Liver (tissue), 8 donors: ENCODE measurements at regions not wholly inside any gene's neighbourhood (a gene's known extent, or its start where the extent isn't known, plus 50 kb on each side); places are given as distances from the start of the nearest gene placed in this dataset.

ENCODE experiments used
- DNase-seq: peaks from one replicate; pipeline ENCODE4 v3.0.0-alpha.2; 2017; ENCODE audit warnings: low spot score
- H3K27ac ChIP-seq, 2 donors: one replicate each; pipeline ENCODE4 v1.7.0; 2013; ENCODE audit warnings: inconsistent platforms in 2 of 2, low read length in 2 of 2, control low read depth in 1 of 2, low read depth in 1 of 2, mild to moderate bottlenecking in 1 of 2
- H3K27me3 ChIP-seq, 4 donors: one replicate each; pipeline versions ENCODE4 v1.6.1 to v1.7.0; 2013; ENCODE audit warnings: low read length in 3 of 4, inconsistent platforms in 1 of 4, mild to moderate bottlenecking in 1 of 4, moderate library complexity in 1 of 4; ENCODE audit not compliant: control insufficient read depth in 4 of 4, insufficient read depth in 4 of 4
- H3K36me3 ChIP-seq, 4 donors: one replicate each; pipeline versions ENCODE4 v1.6.1 to v1.7.0; 2013; ENCODE audit warnings: low read length in 3 of 4, mild to moderate bottlenecking in 3 of 4, low read depth in 1 of 4, moderate library complexity in 1 of 4; ENCODE audit not compliant: control insufficient read depth in 4 of 4, insufficient read depth in 3 of 4
- H3K4me1 ChIP-seq, 4 donors: one replicate each; pipeline versions ENCODE4 v1.6.1 to v1.7.0; 2013; ENCODE audit warnings: low read length in 3 of 4, mild to moderate bottlenecking in 3 of 4, moderate library complexity in 1 of 4; ENCODE audit not compliant: control insufficient read depth in 4 of 4, insufficient read depth in 4 of 4
- H3K4me3 ChIP-seq, 3 donors: one replicate each; pipeline versions ENCODE4 v1.6.1 to v1.7.0; 2013; ENCODE audit warnings: low read length in 3 of 3, control low read depth in 1 of 3, low read depth in 1 of 3, mild to moderate bottlenecking in 1 of 3
- H3K9ac ChIP-seq, 2 donors: one replicate each; pipeline ENCODE4 v1.7.0; 2013; ENCODE audit warnings: low read length in 2 of 2, mild to moderate bottlenecking in 2 of 2, moderate library complexity in 2 of 2, control low read depth in 1 of 2, low read depth in 1 of 2
- H3K9me3 ChIP-seq, 4 donors: one replicate each; pipeline versions ENCODE4 v1.6.1 to v1.7.0; 2013; ENCODE audit warnings: low read length in 3 of 4; ENCODE audit not compliant: control insufficient read depth in 4 of 4
- ATF3 ChIP-seq: IDR thresholded peaks from 2 replicates; pipeline ENCODE4 v1.6.1; 2016; ENCODE audit warnings: antibody characterized with exemption
- CTCF ChIP-seq: fragments of 150-350 bp; IDR thresholded peaks from 2 replicates; pipeline ENCODE4 v1.5.1; 2017; ENCODE audit warnings: improper control_type of control experiment, low read depth, low read length; ENCODE audit not compliant: missing input control
- EGR1 ChIP-seq, 2 donors: IDR thresholded peaks; 2 replicates each; pipeline ENCODE4 v1.6.1; 2016 to 2018; ENCODE audit warnings: antibody characterized with exemption in 2 of 2, low read depth in 2 of 2
- FOXA1 ChIP-seq: IDR thresholded peaks from 2 replicates; pipeline ENCODE4 v1.6.1; 2016; ENCODE audit warnings: antibody characterized with exemption
- FOXA2 ChIP-seq: IDR thresholded peaks from 2 replicates; pipeline ENCODE4 v1.6.1; 2016; ENCODE audit warnings: antibody characterized with exemption
- GABPA ChIP-seq, 2 donors: IDR thresholded peaks in 1 of 2; conservative IDR thresholded peaks in 1 of 2; 2 replicates each; pipeline ENCODE4 v1.6.1; 2016; ENCODE audit warnings: antibody characterized with exemption in 2 of 2, mild to moderate bottlenecking in 1 of 2, moderate library complexity in 1 of 2
- HNF4A ChIP-seq, 2 donors: conservative IDR thresholded peaks; 2 replicates each; pipeline ENCODE4 v1.6.1; 2016; ENCODE audit warnings: antibody characterized with exemption in 2 of 2, mild to moderate bottlenecking in 2 of 2
- HNF4G ChIP-seq: IDR thresholded peaks from 2 replicates; pipeline ENCODE4 v1.6.1; 2016; ENCODE audit warnings: antibody characterized with exemption
- JUND ChIP-seq, 2 donors: IDR thresholded peaks; 2 replicates each; pipeline ENCODE4 v1.6.1; 2016; ENCODE audit warnings: antibody characterized with exemption in 2 of 2
- MAX ChIP-seq: IDR thresholded peaks from 2 replicates; pipeline ENCODE4 v1.6.1; 2016; ENCODE audit warnings: antibody characterized with exemption
- RAD21 ChIP-seq, 2 donors: IDR thresholded peaks; 2 replicates each; pipeline ENCODE4 v1.6.1; 2016; ENCODE audit warnings: antibody characterized with exemption in 2 of 2, mild to moderate bottlenecking in 2 of 2
- RXRA ChIP-seq, 2 donors: IDR thresholded peaks; 2 replicates each; pipeline ENCODE4 v1.6.1; 2017 to 2018; ENCODE audit warnings: antibody characterized with exemption in 2 of 2, mild to moderate bottlenecking in 1 of 2
- SP1 ChIP-seq: IDR thresholded peaks from 2 replicates; pipeline ENCODE4 v1.6.1; 2018; ENCODE audit warnings: antibody characterized with exemption, mild to moderate bottlenecking
- TAF1 ChIP-seq: conservative IDR thresholded peaks from 2 replicates; pipeline ENCODE4 v1.6.1; 2016; ENCODE audit warnings: antibody characterized with exemption, mild to moderate bottlenecking
- YY1 ChIP-seq: IDR thresholded peaks from 2 replicates; pipeline ENCODE4 v1.6.1; 2016; ENCODE audit warnings: antibody characterized with exemption, mild to moderate bottlenecking
- WGBS: extraction: QIAGEN DNeasy Blood & Tissue Kit; methylation state at CpG from one replicate; pipeline ENCODE4 v1.1.7; 2013; 5-methylcytosine and 5-hydroxymethylcytosine counted together
- TF ChIP-seq, protein P1 (sequence below): IDR thresholded peaks from 2 replicates; pipeline ENCODE4 v1.6.1; 2016; ENCODE audit warnings: antibody characterized with exemption
- TF ChIP-seq, protein P2 (sequence below): IDR thresholded peaks from 2 replicates; pipeline ENCODE4 v1.6.1; 2016; ENCODE audit warnings: antibody characterized with exemption, mild to moderate bottlenecking
- donor health status: healthy.
- donor health status: healthy.
- donor health status: healthy.
- donor health status: healthy.
- donor health status: healthy.

- no peaks in the 10 kb centered on the region for H3K27me3 ChIP-seq
Observed at GRCh38 chr20:48094196-48094749, 309.0 kb upstream of the SULF2 start.

DNA sequence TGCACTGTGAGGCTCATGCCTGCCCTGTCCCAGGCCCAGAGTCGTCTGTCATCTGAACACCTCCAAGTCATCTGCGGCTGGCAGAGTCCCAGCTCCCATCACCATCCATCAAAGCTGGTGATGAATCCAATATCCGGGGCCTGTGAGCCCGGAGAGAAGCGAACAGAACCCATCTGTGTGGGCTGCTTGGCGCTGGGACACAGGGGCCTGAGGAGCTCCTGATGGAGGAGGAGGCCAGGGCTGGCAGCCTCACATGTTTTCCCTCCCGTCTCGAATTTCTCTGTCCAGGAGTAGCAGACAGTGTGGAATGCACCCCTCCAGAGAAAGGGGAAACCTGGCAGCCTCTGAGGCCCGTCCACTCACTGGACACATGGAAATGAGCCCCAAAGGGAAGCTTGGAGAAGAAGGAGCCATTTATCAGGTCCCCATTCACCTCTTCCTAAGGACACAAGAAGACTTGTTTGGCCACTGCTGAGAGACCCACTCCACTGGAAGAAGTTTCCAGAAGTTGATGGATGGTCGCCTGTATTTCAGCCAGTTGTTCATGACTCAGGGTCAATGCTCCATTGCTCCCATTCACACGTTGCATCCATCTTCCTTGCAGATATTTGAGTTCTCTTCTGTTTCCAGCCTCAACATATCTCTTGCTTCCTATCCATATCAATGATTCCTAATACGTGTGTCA is 307.5 kb upstream of the SULF2 start:
- H3K9ac ChIP-seq = no peak overlapping the region
- H3K9me3 ChIP-seq = no peaks in the 10 kb centered on the region
- no peak overlapping the region for H3K4me3 ChIP-seq
- no peaks in the 10 kb centered on the region for H3K27me3 ChIP-seq
- WGBS = 81% methylated on average over 12 of the region's 12 CpGs
- no peaks in the 10 kb centered on the region for H3K36me3 ChIP-seq
- no peak for DNase-seq
- no peaks in the 10 kb centered on the region for H3K4me1 ChIP-seq
- H3K27ac ChIP-seq = no peak overlapping the region
- TF ChIP-seq HNF4A (conservative IDR thresholded peaks at IDR 0.05) = no peak
- no peak for TF ChIP-seq HNF4G
- TF ChIP-seq, protein P1, sequence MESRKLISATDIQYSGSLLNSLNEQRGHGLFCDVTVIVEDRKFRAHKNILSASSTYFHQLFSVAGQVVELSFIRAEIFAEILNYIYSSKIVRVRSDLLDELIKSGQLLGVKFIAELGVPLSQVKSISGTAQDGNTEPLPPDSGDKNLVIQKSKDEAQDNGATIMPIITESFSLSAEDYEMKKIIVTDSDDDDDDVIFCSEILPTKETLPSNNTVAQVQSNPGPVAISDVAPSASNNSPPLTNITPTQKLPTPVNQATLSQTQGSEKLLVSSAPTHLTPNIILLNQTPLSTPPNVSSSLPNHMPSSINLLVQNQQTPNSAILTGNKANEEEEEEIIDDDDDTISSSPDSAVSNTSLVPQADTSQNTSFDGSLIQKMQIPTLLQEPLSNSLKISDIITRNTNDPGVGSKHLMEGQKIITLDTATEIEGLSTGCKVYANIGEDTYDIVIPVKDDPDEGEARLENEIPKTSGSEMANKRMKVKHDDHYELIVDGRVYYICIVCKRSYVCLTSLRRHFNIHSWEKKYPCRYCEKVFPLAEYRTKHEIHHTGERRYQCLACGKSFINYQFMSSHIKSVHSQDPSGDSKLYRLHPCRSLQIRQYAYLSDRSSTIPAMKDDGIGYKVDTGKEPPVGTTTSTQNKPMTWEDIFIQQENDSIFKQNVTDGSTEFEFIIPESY = no peak
- TF ChIP-seq, protein P2, sequence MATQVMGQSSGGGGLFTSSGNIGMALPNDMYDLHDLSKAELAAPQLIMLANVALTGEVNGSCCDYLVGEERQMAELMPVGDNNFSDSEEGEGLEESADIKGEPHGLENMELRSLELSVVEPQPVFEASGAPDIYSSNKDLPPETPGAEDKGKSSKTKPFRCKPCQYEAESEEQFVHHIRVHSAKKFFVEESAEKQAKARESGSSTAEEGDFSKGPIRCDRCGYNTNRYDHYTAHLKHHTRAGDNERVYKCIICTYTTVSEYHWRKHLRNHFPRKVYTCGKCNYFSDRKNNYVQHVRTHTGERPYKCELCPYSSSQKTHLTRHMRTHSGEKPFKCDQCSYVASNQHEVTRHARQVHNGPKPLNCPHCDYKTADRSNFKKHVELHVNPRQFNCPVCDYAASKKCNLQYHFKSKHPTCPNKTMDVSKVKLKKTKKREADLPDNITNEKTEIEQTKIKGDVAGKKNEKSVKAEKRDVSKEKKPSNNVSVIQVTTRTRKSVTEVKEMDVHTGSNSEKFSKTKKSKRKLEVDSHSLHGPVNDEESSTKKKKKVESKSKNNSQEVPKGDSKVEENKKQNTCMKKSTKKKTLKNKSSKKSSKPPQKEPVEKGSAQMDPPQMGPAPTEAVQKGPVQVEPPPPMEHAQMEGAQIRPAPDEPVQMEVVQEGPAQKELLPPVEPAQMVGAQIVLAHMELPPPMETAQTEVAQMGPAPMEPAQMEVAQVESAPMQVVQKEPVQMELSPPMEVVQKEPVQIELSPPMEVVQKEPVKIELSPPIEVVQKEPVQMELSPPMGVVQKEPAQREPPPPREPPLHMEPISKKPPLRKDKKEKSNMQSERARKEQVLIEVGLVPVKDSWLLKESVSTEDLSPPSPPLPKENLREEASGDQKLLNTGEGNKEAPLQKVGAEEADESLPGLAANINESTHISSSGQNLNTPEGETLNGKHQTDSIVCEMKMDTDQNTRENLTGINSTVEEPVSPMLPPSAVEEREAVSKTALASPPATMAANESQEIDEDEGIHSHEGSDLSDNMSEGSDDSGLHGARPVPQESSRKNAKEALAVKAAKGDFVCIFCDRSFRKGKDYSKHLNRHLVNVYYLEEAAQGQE = no peak
- no peak for TF ChIP-seq MAX
- no peak for TF ChIP-seq TAF1
- no peak for TF ChIP-seq YY1
- TF ChIP-seq RAD21 (IDR thresholded peaks at IDR 0.05) = no peak
- TF ChIP-seq JUND (IDR thresholded peaks at IDR 0.05) = no peak
- TF ChIP-seq FOXA1 = no peak

More at GRCh38 chr20:48094196-48094749, 309.0 kb upstream of the SULF2 start:
- 80% methylated on average over 5 of the region's 5 CpGs for WGBS
- Histone ChIP-seq H3K4me3 (no peak overlapping the region), H3K36me3 (no peaks in the 10 kb centered on the region), H3K9ac (no peak overlapping the region), H3K4me1 (no peaks in the 10 kb centered on the region), H3K9me3 (no peaks in the 10 kb centered on the region), H3K27ac (no peak overlapping the region)
- DNase-seq = no peak
- TF ChIP-seq EGR1 (IDR thresholded peaks at IDR 0.05; ENCODE audit: low read depth in 2 of 2) (no peak), HNF4G (no peak), FOXA2 (no peak), HNF4A (conservative IDR thresholded peaks at IDR 0.05) (no peak), TAF1 (no peak), SP1 (no peak), ATF3 (no peak), CTCF (no peak), RXRA (IDR thresholded peaks at IDR 0.05) (no peak), RAD21 (IDR thresholded peaks at IDR 0.05) (no peak), YY1 (no peak), GABPA (IDR thresholded peaks at IDR 0.05 in 1 of 2, conservative IDR thresholded peaks at IDR 0.05 in 1 of 2) (no peak), FOXA1 (no peak)
- TF ChIP-seq, protein P1 = no peak
